H1 (cell line): ENCODE measurements at regions not wholly inside any gene's neighbourhood (a gene's known extent, or its start where the extent isn't known, plus 50 kb on each side); places are given as distances from the start of the nearest gene placed in this dataset.

Experiments used
- CTCF ChIA-PET: fragments of 300-600 bp; sonication (Branson Sonifier 250); formaldehyde crosslinking; loops from one replicate; lab custom pipeline; 2021; ENCODE audit not compliant: partially characterized antibody; lab: Charles Lee
- POLR2A ChIA-PET: fragments of 300-600 bp; sonication (Branson Sonifier 250); formaldehyde crosslinking; loops from one replicate; lab custom pipeline; 2021; ENCODE audit warnings: inconsistent platforms; ENCODE audit not compliant: partially characterized antibody; lab: Charles Lee
- DNase-seq, 2 experiments: peaks; one replicate each; pipeline versions ENCODE4 v3.0.0 to v3.0.0-alpha.2; 2010 to 2022; ENCODE audit warnings: low spot score in 2 of 2, low read depth in 1 of 2, mixed read lengths in 1 of 2
- FAIRE-seq: peaks from 2 replicates; lab custom pipeline; 2011; peaks lifted over from hg19 to GRCh38; lab: Jason Lieb, UNC
- H2AFZ ChIP-seq: 2 replicates; pipeline ENCODE4 v1.8.1; 2012; ENCODE audit warnings: low read length, inconsistent platforms
- H2AK5ac ChIP-seq: 2 replicates; pipeline ENCODE4 v1.6.1; 2013; ENCODE audit warnings: low read depth, low read length
- H2BK120ac ChIP-seq: replicated peaks from 2 replicates; pipeline ENCODE3; 2013; ENCODE audit warnings: low read depth, low read length, inconsistent platforms
- H2BK12ac ChIP-seq: 2 replicates; pipeline ENCODE4 v1.6.1; 2013; ENCODE audit warnings: low read depth, low read length
- H2BK15ac ChIP-seq: 2 replicates; pipeline ENCODE4 v1.6.1; 2013; ENCODE audit warnings: low read length
- H2BK20ac ChIP-seq: 2 replicates; pipeline ENCODE4 v1.6.1; 2013; ENCODE audit warnings: low read length
- H2BK5ac ChIP-seq: 2 replicates; pipeline ENCODE4 v1.6.1; 2013; ENCODE audit warnings: low read depth, low read length
- H3K14ac ChIP-seq: 2 replicates; pipeline ENCODE4 v1.6.1; 2013; ENCODE audit warnings: inconsistent platforms; ENCODE audit not compliant: insufficient read length
- H3K18ac ChIP-seq: 2 replicates; pipeline ENCODE4 v1.6.1; 2013; ENCODE audit warnings: low read length; ENCODE audit errors: extremely low read depth
- H3K23ac ChIP-seq: 2 replicates; pipeline ENCODE4 v1.6.1; 2013; ENCODE audit warnings: inconsistent platforms; ENCODE audit not compliant: insufficient read length
- H3K23me2 ChIP-seq: 2 replicates; pipeline ENCODE4 v1.6.1; 2013; ENCODE audit warnings: low read depth, low read length
- H3K27ac ChIP-seq: 2 replicates; pipeline ENCODE4 v1.6.1; 2011; ENCODE audit warnings: low read depth, low read length, inconsistent platforms
- H3K27me3 ChIP-seq, 4 experiments: replicated peaks in 1 of 4; 1 replicate in 1 of 4; 2 replicates in 3 of 4; pipeline versions ENCODE4 v1.6.1 to v1.8.1; 2011 to 2013; ENCODE audit warnings: low read length in 3 of 4, mild to moderate bottlenecking in 3 of 4, inconsistent platforms in 2 of 4, mixed read lengths in 2 of 4, moderate library complexity in 1 of 4; ENCODE audit not compliant: control insufficient read depth in 3 of 4, insufficient read depth in 3 of 4; ENCODE audit errors: extremely low read depth in 1 of 4
- H3K36me3 ChIP-seq, 4 experiments: 2 replicates each; pipeline versions ENCODE4 v1.6.1 to v1.8.1; 2011 to 2013; ENCODE audit warnings: mild to moderate bottlenecking in 4 of 4, low read length in 3 of 4, moderate library complexity in 2 of 4, control low read depth in 1 of 4, inconsistent platforms in 1 of 4; ENCODE audit not compliant: insufficient read depth in 4 of 4, control insufficient read depth in 2 of 4
- H3K4ac ChIP-seq: replicated peaks from 2 replicates; pipeline ENCODE3; 2013; ENCODE audit warnings: low read length, low read depth, mixed read lengths, inconsistent platforms; ENCODE audit not compliant: insufficient read length
- H3K4me1 ChIP-seq, 4 experiments: replicated peaks in 1 of 4; 1 replicate in 1 of 4; 2 replicates in 3 of 4; pipeline versions ENCODE4 v1.6.1 to v1.8.1; 2011 to 2013; ENCODE audit warnings: low read length in 3 of 4, inconsistent platforms in 2 of 4, mixed read lengths in 1 of 4; ENCODE audit not compliant: insufficient read depth in 4 of 4, control insufficient read depth in 3 of 4
- H3K4me2 ChIP-seq, 2 experiments: 2 replicates each; pipeline versions ENCODE4 v1.6.1 to v1.8.1; 2011 to 2013; ENCODE audit warnings: low read depth in 2 of 2, low read length in 2 of 2, control low read depth in 1 of 2, inconsistent platforms in 1 of 2, mild to moderate bottlenecking in 1 of 2; ENCODE audit not compliant: insufficient read depth in 1 of 2
- H3K4me3 ChIP-seq, 4 experiments: fragments of 200-600, 300-600 bp in 1 of 4; sonication (generic), shearing (Covaris generic), sonication (Bioruptor Twin) in 1 of 4; 2 replicates each; pipeline versions ENCODE4 v1.5.1 to v1.8.1; 2011 to 2016; ENCODE audit warnings: low read length in 4 of 4, low read depth in 3 of 4, control low read depth in 2 of 4, inconsistent platforms in 2 of 4, mild to moderate bottlenecking in 2 of 4, mixed read lengths in 1 of 4, moderate library complexity in 1 of 4; ENCODE audit not compliant: insufficient read depth in 2 of 4; ENCODE audit errors: extremely low read depth in 1 of 4
- H3K56ac ChIP-seq: replicated peaks from 2 replicates; pipeline ENCODE3; 2013; ENCODE audit warnings: low read depth, mild to moderate bottlenecking, mixed read lengths, low read length, inconsistent platforms; ENCODE audit not compliant: insufficient read length
- H3K79me1 ChIP-seq: 2 replicates; pipeline ENCODE4 v1.6.1; 2013; ENCODE audit warnings: low read depth, low read length, control low read depth
- H3K79me2 ChIP-seq, 2 experiments: 2 replicates each; pipeline versions ENCODE4 v1.6.1 to v1.8.1; 2012 to 2013; ENCODE audit warnings: low read length in 2 of 2, mild to moderate bottlenecking in 2 of 2, inconsistent platforms in 1 of 2; ENCODE audit not compliant: insufficient read depth in 2 of 2, control insufficient read depth in 1 of 2
- H3K9ac ChIP-seq, 4 experiments: replicated peaks in 1 of 4; 1 replicate in 1 of 4; 2 replicates in 3 of 4; pipeline versions ENCODE4 v1.6.1 to v1.8.1; 2011 to 2013; ENCODE audit warnings: low read depth in 3 of 4, low read length in 3 of 4, control low read depth in 2 of 4, mild to moderate bottlenecking in 2 of 4, moderate library complexity in 2 of 4, inconsistent platforms in 1 of 4; ENCODE audit errors: extremely low read depth in 1 of 4
- H3K9me3 ChIP-seq, 2 experiments: 2 replicates each; pipeline versions ENCODE4 v1.6.1 to v1.8.1; 2012 to 2013; ENCODE audit warnings: mild to moderate bottlenecking in 2 of 2, moderate library complexity in 2 of 2, control low read depth in 1 of 2, inconsistent platforms in 1 of 2, low read depth in 1 of 2, low read length in 1 of 2, mixed read lengths in 1 of 2; ENCODE audit not compliant: insufficient read depth in 2 of 2
- H4K20me1 ChIP-seq, 2 experiments: replicated peaks in 1 of 2; 2 replicates each; pipeline versions ENCODE3 to v1.8.1; 2011 to 2013; ENCODE audit warnings: inconsistent platforms in 2 of 2, low read length in 2 of 2, mild to moderate bottlenecking in 1 of 2; ENCODE audit not compliant: insufficient read depth in 2 of 2, control insufficient read depth in 1 of 2
- H4K5ac ChIP-seq: 2 replicates; pipeline ENCODE4 v1.6.1; 2013; ENCODE audit warnings: low read length, low read depth, mixed read lengths, inconsistent platforms; ENCODE audit not compliant: insufficient read length
- H4K8ac ChIP-seq: 2 replicates; pipeline ENCODE4 v1.8.0; 2013; ENCODE audit warnings: mild to moderate bottlenecking, moderate library complexity, low read length, inconsistent platforms; ENCODE audit not compliant: insufficient read depth; ENCODE audit errors: extremely low read depth
- H4K91ac ChIP-seq: replicated peaks from 2 replicates; pipeline ENCODE3; 2013; ENCODE audit warnings: low read length, mixed read lengths, inconsistent platforms; ENCODE audit not compliant: insufficient read length
- ASH2L ChIP-seq: fragments of 200-600, 300-600 bp; sonication (generic); IDR thresholded peaks from one replicate; pipeline ENCODE4 v1.7.1; 2017; ENCODE audit warnings: low read length
- KDM1A ChIP-seq: fragments of 200-600, 300-600 bp; sonication (generic); IDR thresholded peaks from 2 replicates; pipeline ENCODE4 v1.7.1; 2016; ENCODE audit warnings: mild to moderate bottlenecking, low read length, borderline replicate concordance
- RXRA ChIP-seq: IDR thresholded peaks from 2 replicates; pipeline ENCODE4 v1.6.1; 2011; ENCODE audit warnings: low read depth, mild to moderate bottlenecking, low read length, moderate library complexity; ENCODE audit not compliant: insufficient read depth
- SIX5 ChIP-seq: IDR thresholded peaks from 2 replicates; pipeline ENCODE4 v1.6.1; 2011; ENCODE audit warnings: mild to moderate bottlenecking, low read depth, low read length
- SP4 ChIP-seq: IDR thresholded peaks from 2 replicates; pipeline ENCODE4 v1.6.1; 2012; ENCODE audit warnings: low read length, inconsistent platforms
- TAF7 ChIP-seq: optimal IDR thresholded peaks from 2 replicates; pipeline ENCODE3; 2011; ENCODE audit warnings: low read depth, mild to moderate bottlenecking, inconsistent platforms, low read length, moderate library complexity, borderline replicate concordance
- WGBS, 2 experiments: shearing (Covaris generic) in 1 of 2; methylation state at CpG; one replicate each; pipeline versions ENCODE4 v1.1.6 to v1.1.7; 2013 to 2015; ENCODE audit warnings: low lambda C conversion rate in 2 of 2, mixed read lengths in 2 of 2, inconsistent platforms in 1 of 2, low coverage in 1 of 2, missing lambda C conversion rate in 1 of 2; ENCODE audit not compliant: insufficient replicate concordance in 2 of 2, insufficient coverage in 1 of 2, insufficient read length in 1 of 2; ENCODE audit errors: extremely low coverage in 1 of 2, missing lambda C conversion rate in 1 of 2; 5-methylcytosine and 5-hydroxymethylcytosine counted together

DNA sequence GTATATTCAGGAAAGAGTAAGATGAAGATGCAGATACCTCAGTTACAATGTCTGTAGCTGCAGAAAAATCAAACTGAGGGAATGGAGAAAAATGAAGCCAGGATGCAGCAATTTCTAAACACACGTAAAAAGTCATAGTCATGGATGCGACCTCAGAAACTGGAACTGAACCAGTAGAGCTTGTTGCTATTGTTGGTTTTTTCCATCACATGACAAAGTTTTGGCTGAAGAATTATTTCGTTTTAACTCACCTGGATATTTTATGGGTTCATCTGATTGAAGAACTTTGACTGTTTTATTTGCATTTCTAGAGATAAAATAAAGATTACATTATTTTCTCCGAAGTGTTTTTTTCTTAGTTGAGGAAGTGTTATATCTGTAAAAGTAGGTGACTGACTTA is 591.2 kb downstream of the ZBBX start:
- H3K23me2 ChIP-seq, result no peaks in the 10 kb centered on the region
- H3K9me3 ChIP-seq, result no peaks in the 10 kb centered on the region
- peaks cover 0 to 1% (median 0%) of the 10 kb centered on the region in 4 experiments; a peak in 1 of 7 replicates for H3K27me3 ChIP-seq
- no peaks in the 10 kb centered on the region for H3K79me1 ChIP-seq
- no peak overlapping the region for H2BK12ac ChIP-seq
- no peak for FAIRE-seq
- no peak overlapping the region for H2BK15ac ChIP-seq
- CTCF ChIA-PET, result interaction anchor here (1.6 kb wide), 1 partner anchor 9 kb away, joined by 5 read pairs; no protein-coding TSS in a partner anchor
- no peak overlapping the region for H3K56ac ChIP-seq
- no peak overlapping the region for H3K4me3 ChIP-seq
- H3K9ac ChIP-seq, result no peak overlapping the region
- H3K36me3 ChIP-seq, result no peaks in the 10 kb centered on the region
- TF ChIP-seq TAF7, result no peak
- TF ChIP-seq KDM1A, result no peak
- TF ChIP-seq ASH2L, result no peak
- no peak for TF ChIP-seq SP4
- no peak for TF ChIP-seq SIX5
- TF ChIP-seq RXRA, result no peak
- TF ChIP-seq, all 59 proteins: peak for 0
- no peak overlapping the region for H4K5ac ChIP-seq
- H3K23ac ChIP-seq, result no peak overlapping the region
- H2BK5ac ChIP-seq, result no peak overlapping the region
- H4K91ac ChIP-seq, result no peak overlapping the region
- no peak overlapping the region for H2AFZ ChIP-seq
- H4K20me1 ChIP-seq, result no peaks in the 10 kb centered on the region
- no peak overlapping the region for H3K18ac ChIP-seq
- no peak overlapping the region for H3K14ac ChIP-seq
- no peaks in the 10 kb centered on the region for H3K4me1 ChIP-seq
- no peak overlapping the region for H4K8ac ChIP-seq
- POLR2A ChIA-PET, result no interaction called here
- H3K4me2 ChIP-seq, result no peak overlapping the region
- no peak overlapping the region for H2AK5ac ChIP-seq
- no peak overlapping the region for H3K27ac ChIP-seq
- H3K79me2 ChIP-seq, result no peaks in the 10 kb centered on the region
- WGBS, 2 experiments, result 96% methylated on average over 4 of the region's 4 CpGs; no CpG with 5 or more reads in 1 of the 2 experiments
- no peak for DNase-seq
- no peak overlapping the region for H2BK120ac ChIP-seq
- H3K4ac ChIP-seq, result no peak overlapping the region
- no peak overlapping the region for H2BK20ac ChIP-seq
